ENCODE measurements at regions not wholly inside any gene's neighbourhood (a gene's known extent, or its start where the extent isn't known, plus 50 kb on each side); places are given as distances from the start of the nearest gene placed in this dataset.

DNA sequence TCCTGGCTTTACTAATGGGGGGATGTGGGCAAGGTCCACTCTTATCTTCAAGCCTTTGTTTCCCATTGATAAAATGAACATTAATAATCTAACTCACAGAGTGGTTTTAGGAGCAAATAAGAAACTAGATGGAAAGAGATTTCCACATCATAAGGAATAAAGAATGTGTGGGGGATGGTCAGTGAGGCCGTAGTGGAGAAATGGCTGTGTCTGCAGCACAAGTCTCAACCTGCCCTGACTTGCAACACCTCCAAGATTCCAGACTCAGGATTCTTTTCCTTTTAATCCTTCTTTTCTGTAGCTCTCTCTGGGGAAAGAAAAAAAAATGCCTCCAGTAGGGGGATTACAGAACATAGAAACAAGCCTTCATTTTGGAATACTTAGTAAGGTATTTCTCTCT lies 124.2 kb upstream of the MEX3C start:
- TF ChIP-seq, protein P1, sequence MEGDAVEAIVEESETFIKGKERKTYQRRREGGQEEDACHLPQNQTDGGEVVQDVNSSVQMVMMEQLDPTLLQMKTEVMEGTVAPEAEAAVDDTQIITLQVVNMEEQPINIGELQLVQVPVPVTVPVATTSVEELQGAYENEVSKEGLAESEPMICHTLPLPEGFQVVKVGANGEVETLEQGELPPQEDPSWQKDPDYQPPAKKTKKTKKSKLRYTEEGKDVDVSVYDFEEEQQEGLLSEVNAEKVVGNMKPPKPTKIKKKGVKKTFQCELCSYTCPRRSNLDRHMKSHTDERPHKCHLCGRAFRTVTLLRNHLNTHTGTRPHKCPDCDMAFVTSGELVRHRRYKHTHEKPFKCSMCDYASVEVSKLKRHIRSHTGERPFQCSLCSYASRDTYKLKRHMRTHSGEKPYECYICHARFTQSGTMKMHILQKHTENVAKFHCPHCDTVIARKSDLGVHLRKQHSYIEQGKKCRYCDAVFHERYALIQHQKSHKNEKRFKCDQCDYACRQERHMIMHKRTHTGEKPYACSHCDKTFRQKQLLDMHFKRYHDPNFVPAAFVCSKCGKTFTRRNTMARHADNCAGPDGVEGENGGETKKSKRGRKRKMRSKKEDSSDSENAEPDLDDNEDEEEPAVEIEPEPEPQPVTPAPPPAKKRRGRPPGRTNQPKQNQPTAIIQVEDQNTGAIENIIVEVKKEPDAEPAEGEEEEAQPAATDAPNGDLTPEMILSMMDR (IDR thresholded peaks at IDR 0.05), result no peak
- TF ChIP-seq POLR2A (IDR thresholded peaks at IDR 0.05), result no peak
- H3K9me3 ChIP-seq, result no peaks in the 10 kb centered on the region
- no peak overlapping the region for H3K4me3 ChIP-seq
- H3K4me1 ChIP-seq, result no peaks in the 10 kb centered on the region
- no peaks in the 10 kb centered on the region for H3K36me3 ChIP-seq
- DNase-seq, result no peak
- no peaks in the 10 kb centered on the region for H3K27me3 ChIP-seq
- intact Hi-C loops (cut with DNase I; ENCODE audit: low total_unique reads), result no loop called here
- H3K27ac ChIP-seq, result no peak overlapping the region

DNA sequence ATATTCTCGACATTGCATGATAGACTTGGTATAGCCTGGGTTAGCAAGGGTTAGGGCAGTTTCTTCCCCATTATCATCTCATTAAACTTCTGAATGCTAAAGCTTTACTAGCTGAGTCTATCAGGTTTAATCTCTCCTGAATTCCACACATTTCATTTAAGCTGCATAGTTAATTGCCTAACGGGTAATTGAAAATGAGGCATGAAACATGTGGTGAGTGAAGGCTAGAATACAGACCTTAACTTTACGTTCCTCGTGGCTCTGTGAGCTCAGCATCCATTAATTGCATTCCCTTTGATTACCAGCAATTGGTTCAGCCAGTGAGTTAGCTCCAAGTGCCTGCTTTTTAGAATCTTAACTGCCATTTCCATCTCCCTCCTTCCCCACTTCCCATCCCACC lies 126.5 kb upstream of the MEX3C start:
- Histone ChIP-seq H3K4me1 (no peaks in the 10 kb centered on the region), H3K27ac (no peak overlapping the region), H3K4me3 (no peak overlapping the region), H3K27me3 (no peaks in the 10 kb centered on the region), H3K9me3 (no peaks in the 10 kb centered on the region), H3K36me3 (no peaks in the 10 kb centered on the region)
- intact Hi-C loops (cut with DNase I; ENCODE audit: low total_unique reads), result no loop called here
- no peak for TF ChIP-seq POLR2A (IDR thresholded peaks at IDR 0.05)
- TF ChIP-seq, protein P1 (IDR thresholded peaks at IDR 0.05), result no peak
- DNase-seq, result no peak

- intact Hi-C loops (cut with DNase I; ENCODE audit: low total_unique reads), result no loop called here
- H3K4me1 ChIP-seq, result no peaks in the 10 kb centered on the region
- H3K4me3 ChIP-seq, result no peak overlapping the region
- no peak for TF ChIP-seq POLR2A (IDR thresholded peaks at IDR 0.05)
- TF ChIP-seq, protein P1 (IDR thresholded peaks at IDR 0.05), result no peak
- H3K27me3 ChIP-seq, result no peaks in the 10 kb centered on the region
- DNase-seq, result no peak
- H3K27ac ChIP-seq, result no peak overlapping the region
- no peaks in the 10 kb centered on the region for H3K9me3 ChIP-seq
- H3K36me3 ChIP-seq, result no peaks in the 10 kb centered on the region
Measured at GRCh38 chr18:51330148-51330547, 132.7 kb upstream of the MEX3C start.

DNA sequence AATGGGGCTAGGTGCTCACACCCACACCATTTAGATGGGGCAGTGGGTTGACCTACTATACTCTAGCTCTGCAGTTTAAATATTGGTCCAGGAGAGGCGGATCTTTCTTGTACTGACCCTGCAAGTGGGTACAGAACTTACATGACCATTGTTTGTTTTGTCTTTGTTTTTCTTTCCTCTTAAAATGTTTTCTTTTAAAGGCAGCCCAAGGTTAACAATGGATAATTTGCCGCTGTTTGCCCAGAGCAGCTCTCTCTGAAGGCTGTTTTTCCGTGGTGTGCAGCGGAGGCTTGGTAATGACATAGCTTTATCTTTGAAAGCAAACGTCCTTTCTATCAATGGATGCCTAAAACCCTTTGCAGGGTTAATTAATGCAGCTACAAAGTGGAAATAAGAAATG lies 133.3 kb upstream of the MEX3C start:
- H3K36me3 ChIP-seq, result no peaks in the 10 kb centered on the region
- no peak overlapping the region for H3K27ac ChIP-seq
- H3K9me3 ChIP-seq, result no peaks in the 10 kb centered on the region
- no peak for DNase-seq
- H3K4me3 ChIP-seq, result no peak overlapping the region
- no peaks in the 10 kb centered on the region for H3K27me3 ChIP-seq
- intact Hi-C loops (cut with DNase I; ENCODE audit: low total_unique reads), result no loop called here
- no peaks in the 10 kb centered on the region for H3K4me1 ChIP-seq
- TF ChIP-seq, protein P1 (IDR thresholded peaks at IDR 0.05), result no peak
- no peak for TF ChIP-seq POLR2A (IDR thresholded peaks at IDR 0.05)

GRCh38 chr18:51337406-51337805 lies 139.9 kb upstream of the MEX3C start:
- intact Hi-C loops (cut with DNase I; ENCODE audit: low total_unique reads), result no loop called here
- DNase-seq, result no peak
- Histone ChIP-seq H3K9me3 (no peaks in the 10 kb centered on the region), H3K36me3 (no peaks in the 10 kb centered on the region), H3K27me3 (no peaks in the 10 kb centered on the region), H3K4me1 (no peaks in the 10 kb centered on the region), H3K27ac (no peak overlapping the region), H3K4me3 (no peak overlapping the region)
- no peak for TF ChIP-seq POLR2A (IDR thresholded peaks at IDR 0.05)
- TF ChIP-seq, protein P1 (IDR thresholded peaks at IDR 0.05), result no peak

All from uterus (tissue), 3 donors.